ENCODE measurements at regions not wholly inside any gene's neighbourhood (a gene's known extent, or its start where the extent isn't known, plus 50 kb on each side); places are given as distances from the start of the nearest gene placed in this dataset.

DNA sequence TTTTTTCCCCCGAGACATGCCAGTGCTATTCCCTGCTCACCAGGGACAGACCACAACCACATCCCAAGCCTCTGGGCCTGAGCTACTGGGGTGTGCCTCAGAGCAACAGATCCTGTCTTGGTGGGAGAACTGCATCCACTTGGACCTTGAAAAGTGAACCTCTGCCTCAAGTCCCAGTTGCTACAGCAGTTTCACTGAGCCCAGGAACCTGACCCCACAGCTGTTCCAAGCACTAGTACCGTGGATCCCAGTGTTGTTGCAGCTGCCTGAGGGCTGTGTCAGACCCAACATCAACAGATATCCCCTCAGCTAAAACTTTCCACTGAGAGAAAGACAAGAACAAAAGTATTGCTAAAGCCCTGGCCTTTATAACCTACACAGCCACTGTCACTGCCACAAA is 373.0 kb downstream of the PLPP3 start:
- TF ChIP-seq, protein P1, sequence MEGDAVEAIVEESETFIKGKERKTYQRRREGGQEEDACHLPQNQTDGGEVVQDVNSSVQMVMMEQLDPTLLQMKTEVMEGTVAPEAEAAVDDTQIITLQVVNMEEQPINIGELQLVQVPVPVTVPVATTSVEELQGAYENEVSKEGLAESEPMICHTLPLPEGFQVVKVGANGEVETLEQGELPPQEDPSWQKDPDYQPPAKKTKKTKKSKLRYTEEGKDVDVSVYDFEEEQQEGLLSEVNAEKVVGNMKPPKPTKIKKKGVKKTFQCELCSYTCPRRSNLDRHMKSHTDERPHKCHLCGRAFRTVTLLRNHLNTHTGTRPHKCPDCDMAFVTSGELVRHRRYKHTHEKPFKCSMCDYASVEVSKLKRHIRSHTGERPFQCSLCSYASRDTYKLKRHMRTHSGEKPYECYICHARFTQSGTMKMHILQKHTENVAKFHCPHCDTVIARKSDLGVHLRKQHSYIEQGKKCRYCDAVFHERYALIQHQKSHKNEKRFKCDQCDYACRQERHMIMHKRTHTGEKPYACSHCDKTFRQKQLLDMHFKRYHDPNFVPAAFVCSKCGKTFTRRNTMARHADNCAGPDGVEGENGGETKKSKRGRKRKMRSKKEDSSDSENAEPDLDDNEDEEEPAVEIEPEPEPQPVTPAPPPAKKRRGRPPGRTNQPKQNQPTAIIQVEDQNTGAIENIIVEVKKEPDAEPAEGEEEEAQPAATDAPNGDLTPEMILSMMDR (IDR thresholded peaks at IDR 0.05; ENCODE audit: insufficient read depth, low read length): no peak
- TF ChIP-seq, protein P2, sequence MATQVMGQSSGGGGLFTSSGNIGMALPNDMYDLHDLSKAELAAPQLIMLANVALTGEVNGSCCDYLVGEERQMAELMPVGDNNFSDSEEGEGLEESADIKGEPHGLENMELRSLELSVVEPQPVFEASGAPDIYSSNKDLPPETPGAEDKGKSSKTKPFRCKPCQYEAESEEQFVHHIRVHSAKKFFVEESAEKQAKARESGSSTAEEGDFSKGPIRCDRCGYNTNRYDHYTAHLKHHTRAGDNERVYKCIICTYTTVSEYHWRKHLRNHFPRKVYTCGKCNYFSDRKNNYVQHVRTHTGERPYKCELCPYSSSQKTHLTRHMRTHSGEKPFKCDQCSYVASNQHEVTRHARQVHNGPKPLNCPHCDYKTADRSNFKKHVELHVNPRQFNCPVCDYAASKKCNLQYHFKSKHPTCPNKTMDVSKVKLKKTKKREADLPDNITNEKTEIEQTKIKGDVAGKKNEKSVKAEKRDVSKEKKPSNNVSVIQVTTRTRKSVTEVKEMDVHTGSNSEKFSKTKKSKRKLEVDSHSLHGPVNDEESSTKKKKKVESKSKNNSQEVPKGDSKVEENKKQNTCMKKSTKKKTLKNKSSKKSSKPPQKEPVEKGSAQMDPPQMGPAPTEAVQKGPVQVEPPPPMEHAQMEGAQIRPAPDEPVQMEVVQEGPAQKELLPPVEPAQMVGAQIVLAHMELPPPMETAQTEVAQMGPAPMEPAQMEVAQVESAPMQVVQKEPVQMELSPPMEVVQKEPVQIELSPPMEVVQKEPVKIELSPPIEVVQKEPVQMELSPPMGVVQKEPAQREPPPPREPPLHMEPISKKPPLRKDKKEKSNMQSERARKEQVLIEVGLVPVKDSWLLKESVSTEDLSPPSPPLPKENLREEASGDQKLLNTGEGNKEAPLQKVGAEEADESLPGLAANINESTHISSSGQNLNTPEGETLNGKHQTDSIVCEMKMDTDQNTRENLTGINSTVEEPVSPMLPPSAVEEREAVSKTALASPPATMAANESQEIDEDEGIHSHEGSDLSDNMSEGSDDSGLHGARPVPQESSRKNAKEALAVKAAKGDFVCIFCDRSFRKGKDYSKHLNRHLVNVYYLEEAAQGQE (IDR thresholded peaks at IDR 0.05; ENCODE audit: insufficient replicate concordance, low read depth): no peak
- TF ChIP-seq GABPA (IDR thresholded peaks at IDR 0.05; ENCODE audit: low read depth): no peak
- TF ChIP-seq SPI1 (IDR thresholded peaks at IDR 0.05; ENCODE audit: borderline replicate concordance, low read depth): no peak
- TF ChIP-seq POLR2AphosphoS5 (IDR thresholded peaks at IDR 0.05; ENCODE audit: low read depth): no peak
